HK-2 (cell line): ENCODE measurements at regions not wholly inside any gene's neighbourhood (a gene's known extent, or its start where the extent isn't known, plus 50 kb on each side); places are given as distances from the start of the nearest gene placed in this dataset.

Experiments
- DNase-seq: peaks from one replicate; pipeline ENCODE4 v3.0.0-alpha.2; 2018; ENCODE audit not compliant: unreplicated experiment

GRCh38 chr14:53613404-53614253, 343.0 kb downstream of the BMP4 start:
- peak; percentile 37 for DNase-seq

- DNase-seq: no peak
These were observed 345.7 kb downstream of the BMP4 start for GRCh38 chr14:53610947-53611346.

GRCh38 chr14:53609009-53609408, 347.6 kb downstream of the BMP4 start:
- DNase-seq: no peak

- no peak for DNase-seq
These were observed 348.3 kb downstream of the BMP4 start for GRCh38 chr14:53608369-53608768.

- no peak for DNase-seq
These were observed 350.4 kb downstream of the BMP4 start for GRCh38 chr14:53606203-53606602.

- no peak for DNase-seq
These were observed 351.1 kb downstream of the BMP4 start for GRCh38 chr14:53605562-53605961.

- no peak for DNase-seq
These were observed 352.6 kb downstream of the BMP4 start for GRCh38 chr14:53603994-53604393.

GRCh38 chr14:53601409-53601808, 355.2 kb downstream of the BMP4 start:
- no peak for DNase-seq

GRCh38 chr14:53599221-53599945, 357.2 kb downstream of the BMP4 start:
- DNase-seq: no peak

GRCh38 chr14:53596853-53597525, 359.6 kb downstream of the BMP4 start:
- no peak for DNase-seq

- DNase-seq: no peak
These were observed 364.8 kb downstream of the BMP4 start for GRCh38 chr14:53591816-53592215.

GRCh38 chr14:53581504-53581903, 375.1 kb downstream of the BMP4 start:
- no peak for DNase-seq

GRCh38 chr14:53571641-53572328, 384.8 kb downstream of the BMP4 start:
- DNase-seq: no peak

GRCh38 chr14:53570411-53571387, 385.9 kb downstream of the BMP4 start:
- DNase-seq: no peak

- DNase-seq: no peak
These were observed 387.2 kb downstream of the BMP4 start for GRCh38 chr14:53569446-53569845.

GRCh38 chr14:53567236-53567780, 389.3 kb downstream of the BMP4 start:
- DNase-seq: no peak

GRCh38 chr14:53564870-53565269, 391.8 kb downstream of the BMP4 start:
- no peak for DNase-seq

- DNase-seq: no peak
These were observed 393.0 kb downstream of the BMP4 start for GRCh38 chr14:53563628-53564027.

GRCh38 chr14:53553221-53553620, 400.1 kb upstream of the DDHD1 start:
- DNase-seq: no peak

GRCh38 chr14:53551862-53552261, 398.7 kb upstream of the DDHD1 start:
- DNase-seq: no peak
